Endothelial cell of umbilical vein (primary cell): ENCODE measurements at regions not wholly inside any gene's neighbourhood (a gene's known extent, or its start where the extent isn't known, plus 50 kb on each side); places are given as distances from the start of the nearest gene placed in this dataset.

Experiments used
- BruUV-seq: library from RNA; stranded (reverse); fragments of 400-500 nt; replicated peaks from 2 replicates; lab custom pipeline; 2021; lab: Mats Ljungman, UMichigan
- CTCF ChIA-PET: fragments of 300-600, 350-600 bp; sonication (Branson Sonifier 250); formaldehyde crosslinking; loops from one replicate; lab custom pipeline; 2021; ENCODE audit warnings: antibody characterized with exemption, inconsistent platforms; lab: Charles Lee
- POLR2A ChIA-PET: fragments of 300-600, 350-600 bp; sonication (Branson Sonifier 250); formaldehyde crosslinking; loops from one replicate; lab custom pipeline; 2021; ENCODE audit warnings: antibody characterized with exemption, inconsistent platforms; lab: Charles Lee
- DNase-seq: peaks from one replicate; pipeline ENCODE4 v3.0.0-alpha.2; 2011; ENCODE audit warnings: low read depth, low spot score
- FAIRE-seq: peaks from 2 replicates; lab custom pipeline; 2011; peaks lifted over from hg19 to GRCh38; lab: Jason Lieb, UNC
- H2AFZ ChIP-seq: 2 replicates; pipeline ENCODE4 v1.6.0; 2012; ENCODE audit warnings: low read depth, low read length, control low read depth, inconsistent platforms
- H3K27ac ChIP-seq: 2 replicates; pipeline ENCODE4 v1.5.1; 2011; ENCODE audit warnings: low read depth, mild to moderate bottlenecking, control low read depth, low read length, moderate library complexity; ENCODE audit not compliant: insufficient read depth
- H3K27me3 ChIP-seq, 2 experiments: 2 replicates each; pipeline versions ENCODE4 v1.6.0 to v1.6.1; 2011; ENCODE audit warnings: low read length in 2 of 2, mixed read lengths in 1 of 2; ENCODE audit not compliant: control insufficient read depth in 2 of 2, insufficient read depth in 2 of 2
- H3K36me3 ChIP-seq, 2 experiments: 2 replicates in 1 of 2; 3 replicates in 1 of 2; pipeline ENCODE4 v1.5.1; 2011; ENCODE audit warnings: low read length in 2 of 2, mild to moderate bottlenecking in 1 of 2, moderate library complexity in 1 of 2; ENCODE audit not compliant: control insufficient read depth in 2 of 2, insufficient read depth in 2 of 2; ENCODE audit errors: extremely low read depth in 1 of 2
- H3K4me1 ChIP-seq: 3 replicates; pipeline ENCODE4 v1.5.1; 2011; ENCODE audit warnings: mild to moderate bottlenecking, low read length; ENCODE audit not compliant: control insufficient read depth, insufficient read depth; ENCODE audit errors: extremely low read depth
- H3K4me2 ChIP-seq: 2 replicates; pipeline ENCODE4 v1.6.1; 2011; ENCODE audit warnings: low read length, control low read depth, mixed read lengths; ENCODE audit not compliant: insufficient read depth
- H3K4me3 ChIP-seq, 3 experiments: fragments of 200-600 bp in 1 of 3; sonication (generic), shearing (Covaris generic) in 1 of 3; replicated peaks in 1 of 3; 2 replicates each; pipeline ENCODE4 v1.5.1; 2011 to 2016; ENCODE audit warnings: control low read depth in 3 of 3, low read length in 3 of 3, mild to moderate bottlenecking in 2 of 3, inconsistent platforms in 1 of 3, low read depth in 1 of 3, moderate library complexity in 1 of 3; ENCODE audit not compliant: insufficient read depth in 1 of 3
- H3K79me2 ChIP-seq: 2 replicates; pipeline ENCODE4 v1.6.0; 2012; ENCODE audit warnings: low read length, inconsistent platforms; ENCODE audit not compliant: control insufficient read depth, insufficient read depth
- H3K9ac ChIP-seq: replicated peaks from 2 replicates; pipeline ENCODE3; 2011; ENCODE audit warnings: low read length, control low read depth; ENCODE audit not compliant: insufficient read depth; ENCODE audit errors: extremely low read depth
- H3K9me1 ChIP-seq: replicated peaks from 3 replicates; pipeline ENCODE4 v1.6.0; 2011; ENCODE audit warnings: mild to moderate bottlenecking, low read length; ENCODE audit not compliant: control insufficient read depth, insufficient read depth; ENCODE audit errors: extremely low read depth
- H3K9me3 ChIP-seq: replicated peaks from 2 replicates; pipeline ENCODE4 v1.5.1; 2012; ENCODE audit warnings: low read length, inconsistent platforms; ENCODE audit not compliant: control insufficient read depth, insufficient read depth
- H4K20me1 ChIP-seq: replicated peaks from 2 replicates; pipeline ENCODE3; 2011; ENCODE audit warnings: mild to moderate bottlenecking, low read length; ENCODE audit not compliant: control insufficient read depth, insufficient read depth; ENCODE audit errors: extremely low read depth
- CTCF ChIP-seq, 2 donors: IDR thresholded peaks; 1 replicate in 1 of 2; 2 replicates in 1 of 2; pipeline ENCODE4 v1.5.1; 2011; ENCODE audit warnings: low read length in 2 of 2, mild to moderate bottlenecking in 2 of 2, moderate library complexity in 2 of 2, control low read depth in 1 of 2, inconsistent platforms in 1 of 2, low read depth in 1 of 2; ENCODE audit not compliant: insufficient read depth in 1 of 2; ENCODE audit errors: extremely low read depth in 1 of 2
- EZH2 ChIP-seq: IDR thresholded peaks from 2 replicates; pipeline ENCODE4 v1.6.1; 2012; ENCODE audit warnings: borderline replicate concordance, low read depth, mild to moderate bottlenecking, moderate library complexity, low read length, inconsistent platforms; ENCODE audit not compliant: severe bottlenecking
- FOS ChIP-seq: IDR thresholded peaks from 2 replicates; pipeline ENCODE4 v1.6.1; 2011; ENCODE audit warnings: mild to moderate bottlenecking, low read length, moderate library complexity, borderline replicate concordance; ENCODE audit not compliant: insufficient read depth
- GATA2 ChIP-seq: IDR thresholded peaks from 2 replicates; pipeline ENCODE4 v1.7.0; 2011; ENCODE audit warnings: low read depth, mild to moderate bottlenecking, moderate library complexity, mixed read lengths, low read length; ENCODE audit not compliant: insufficient read length, insufficient read depth
- JUN ChIP-seq: IDR thresholded peaks from 2 replicates; pipeline ENCODE4 v1.6.1; 2011; ENCODE audit warnings: borderline replicate concordance, low read depth; ENCODE audit not compliant: insufficient read length, insufficient read depth
- MAX ChIP-seq: IDR thresholded peaks from 2 replicates; pipeline ENCODE4 v1.6.1; 2011; ENCODE audit not compliant: insufficient read depth, insufficient read length
- MYC ChIP-seq: IDR thresholded peaks from one replicate; pipeline ENCODE4 v1.6.1; 2011; ENCODE audit warnings: mild to moderate bottlenecking, low read depth, low read length
- POLR2A ChIP-seq: IDR thresholded peaks from 2 replicates; pipeline ENCODE4 v1.6.1; 2012; ENCODE audit warnings: low read depth, mild to moderate bottlenecking, control low read depth, low read length
- POLR2AphosphoS5 ChIP-seq: IDR thresholded peaks from 2 replicates; pipeline ENCODE4 v1.6.1; 2012; ENCODE audit warnings: low read depth, mild to moderate bottlenecking, control low read depth, low read length, moderate library complexity; ENCODE audit not compliant: insufficient read depth
- dilution Hi-C: fragments of 300-500 bp; cut with MboI; formaldehyde crosslinking; loops from one replicate; pipeline ENCODE4 v1.15.0; 2019; ENCODE audit warnings: low sequenced_read_pairs; ENCODE audit not compliant: extremely low pct_ligation_motif_present
- intact Hi-C: fragments of 100-400 bp; cut with micrococcal nuclease; formaldehyde crosslinking; loops from one replicate; pipeline ENCODE4 v1.10.0; 2022

- TF ChIP-seq FOS = no peak
- no peak for TF ChIP-seq GATA2
- TF ChIP-seq CTCF (IDR thresholded peaks at IDR 0.05; ENCODE audit: extremely low read depth in 1 of 2, insufficient read depth in 1 of 2, low read depth in 1 of 2, low read length in 2 of 2) = no peak
- no peak for TF ChIP-seq MYC
- TF ChIP-seq MAX = no peak
- no peak for TF ChIP-seq JUN
- no peak for TF ChIP-seq POLR2AphosphoS5
- no peak for TF ChIP-seq POLR2A
- no peak for TF ChIP-seq EZH2
- BruUV-seq = no TSS peak
- H2AFZ ChIP-seq = no peak overlapping the region
- ChIA-PET CTCF (no interaction called here), POLR2A (no interaction called here)
- no peaks in the 10 kb centered on the region for H3K79me2 ChIP-seq
- no peak overlapping the region for H3K4me3 ChIP-seq
- DNase-seq (no peak), FAIRE-seq (no peak)
- dilution Hi-C loops (no loop called here), intact Hi-C loops (no loop called here)
- H3K27ac ChIP-seq = no peak overlapping the region
- H3K4me1 ChIP-seq = no peaks in the 10 kb centered on the region
- H3K27me3 ChIP-seq = no peaks in the 10 kb centered on the region
- no peaks in the 10 kb centered on the region for H4K20me1 ChIP-seq
- H3K4me2 ChIP-seq = no peak overlapping the region
- no peak overlapping the region for H3K9ac ChIP-seq
- H3K9me1 ChIP-seq = no peaks in the 10 kb centered on the region
- H3K36me3 ChIP-seq = no peaks in the 10 kb centered on the region
- H3K9me3 ChIP-seq = no peaks in the 10 kb centered on the region
Observed at GRCh38 chr9:3014178-3014577, 170.3 kb upstream of the PUM3 start.
